ENCODE measurements at regions not wholly inside any gene's neighbourhood (a gene's known extent, or its start where the extent isn't known, plus 50 kb on each side); places are given as distances from the start of the nearest gene placed in this dataset.
"Not testable (repeated sequence)": the region's sequence is repeated elsewhere in the genome, so short reads cannot be mapped to it uniquely, and the experiment has no call there.

GRCh38 chr17:27089079-27089928 lies 204.6 kb upstream of the WSB1 start:
- TF ChIP-seq POLR2A, CTCF, EP300 (IDR thresholded peaks at IDR 0.05): not testable (repeated sequence)

Data from ovary (tissue), 3 donors.